SK-N-SH treated with all-trans-retinoic acid at 6 μM for 48 hours (cell line): ENCODE measurements at regions not wholly inside any gene's neighbourhood (a gene's known extent, or its start where the extent isn't known, plus 50 kb on each side); places are given as distances from the start of the nearest gene placed in this dataset.

ENCODE experiments used
- ATAC-seq: fragments of 200-7000 bp; cut with Tn5 transposase; 3 replicates; pipeline ENCODE4 v1.9.1; 2020; ENCODE audit warnings: mild to moderate bottlenecking, moderate library complexity
- ARNTL ChIP-seq: fragments of 450-650 bp; formaldehyde crosslinking; IDR thresholded peaks from 2 replicates; pipeline ENCODE4 v1.5.0; 2020; ENCODE audit warnings: low read depth, mild to moderate bottlenecking, moderate library complexity, borderline replicate concordance
- BACH2 ChIP-seq: fragments of 250-450 bp; sonication (Bioruptor Pico); IDR thresholded peaks from 2 replicates; pipeline ENCODE4 v1.9.0; 2021; ENCODE audit warnings: mild to moderate bottlenecking, borderline replicate concordance
- CREB5 ChIP-seq: fragments of 250-450 bp; sonication (Bioruptor Pico); IDR thresholded peaks from 2 replicates; pipeline ENCODE4 v1.5.1; 2020; ENCODE audit warnings: low read depth, mild to moderate bottlenecking, moderate library complexity
- CSDC2 ChIP-seq: fragments of 250-450 bp; sonication (Bioruptor Pico); IDR thresholded peaks from 2 replicates; pipeline ENCODE4 v1.5.0; 2020; ENCODE audit warnings: mild to moderate bottlenecking, moderate library complexity
- ESRRG ChIP-seq: fragments of 250-450 bp; sonication (Bioruptor Pico); IDR thresholded peaks from 2 replicates; pipeline ENCODE4 v1.6.1; 2021; ENCODE audit warnings: mild to moderate bottlenecking
- GLIS3 ChIP-seq: fragments of 250-450 bp; sonication (Bioruptor Pico); IDR thresholded peaks from 2 replicates; pipeline ENCODE4 v1.5.0; 2020; ENCODE audit warnings: mild to moderate bottlenecking, moderate library complexity
- ISL1 ChIP-seq: fragments of 250-450 bp; sonication (Bioruptor Pico); IDR thresholded peaks from 2 replicates; pipeline ENCODE4 v2.1.2; 2022; ENCODE audit warnings: mild to moderate bottlenecking, moderate library complexity
- OSR1 ChIP-seq: fragments of 250-450 bp; sonication (Bioruptor Pico); IDR thresholded peaks from 2 replicates; pipeline ENCODE4 v1.8.0; 2022; ENCODE audit warnings: moderate library complexity, mild to moderate bottlenecking, inconsistent platforms
- POU6F1 ChIP-seq: fragments of 250-450 bp; sonication (Bioruptor Pico); IDR thresholded peaks from 2 replicates; pipeline ENCODE4 v1.8.0; 2021; ENCODE audit warnings: low read depth, mild to moderate bottlenecking, moderate library complexity, borderline replicate concordance
- PPARA ChIP-seq: fragments of 250-450 bp; sonication (Bioruptor Pico); IDR thresholded peaks from 2 replicates; pipeline ENCODE4 v1.5.0; 2020; ENCODE audit warnings: mild to moderate bottlenecking, borderline replicate concordance
- RARB ChIP-seq: fragments of 250-450 bp; sonication (Bioruptor Pico); IDR thresholded peaks from 2 replicates; pipeline ENCODE4 v1.8.0; 2021; ENCODE audit warnings: mild to moderate bottlenecking, moderate library complexity
- SNAI2 ChIP-seq: fragments of 250-450 bp; sonication (Bioruptor Pico); IDR thresholded peaks from 2 replicates; pipeline ENCODE4 v1.5.0; 2020; ENCODE audit warnings: mild to moderate bottlenecking, moderate library complexity
- TCF4 ChIP-seq: fragments of 250-450 bp; sonication (Bioruptor Pico); IDR thresholded peaks from 2 replicates; pipeline ENCODE4 v1.8.0; 2021; ENCODE audit warnings: mild to moderate bottlenecking, moderate library complexity, borderline replicate concordance
- TOX ChIP-seq: fragments of 250-450 bp; sonication (Bioruptor Pico); IDR thresholded peaks from 2 replicates; pipeline ENCODE4 v1.8.0; 2021; ENCODE audit warnings: mild to moderate bottlenecking, moderate library complexity, borderline replicate concordance
- TSHZ2 ChIP-seq: fragments of 250-450 bp; sonication (Bioruptor Pico); IDR thresholded peaks from 2 replicates; pipeline ENCODE4 v1.5.0; 2020; ENCODE audit warnings: mild to moderate bottlenecking, moderate library complexity
- ZC3H10 ChIP-seq: fragments of 250-450 bp; sonication (Bioruptor Pico); IDR thresholded peaks from 2 replicates; pipeline ENCODE4 v1.5.1; 2021; ENCODE audit warnings: mild to moderate bottlenecking, moderate library complexity
- ZFP3 ChIP-seq: fragments of 250-450 bp; sonication (Bioruptor Pico); IDR thresholded peaks from 2 replicates; pipeline ENCODE4 v1.5.0; 2020; ENCODE audit warnings: mild to moderate bottlenecking, moderate library complexity
- ZNF70 ChIP-seq: fragments of 450-650 bp; formaldehyde crosslinking; IDR thresholded peaks from 2 replicates; pipeline ENCODE4 v1.5.0; 2020; ENCODE audit warnings: mild to moderate bottlenecking, moderate library complexity

- TF ChIP-seq BACH2 (CRISPR knock-in tag): no peak
- TF ChIP-seq CREB5 (CRISPR knock-in tag): no peak
These were observed 770.4 kb upstream of the NDST4 start (continued) for GRCh38 chr4:115883847-115884246.

- no peak for ATAC-seq
- TF ChIP-seq CSDC2 (no peak), TOX (no peak), BACH2 (CRISPR knock-in tag) (no peak), ISL1 (CRISPR knock-in tag) (no peak)
- TF ChIP-seq, all 23 proteins: peak for 0
These were observed 769.8 kb upstream of the NDST4 start for GRCh38 chr4:115883231-115883630.

GRCh38 chr4:115873048-115873447 is 759.6 kb upstream of the NDST4 start:
- no peak for ATAC-seq
- no peak for TF ChIP-seq BACH2 (CRISPR knock-in tag)
- no peak for TF ChIP-seq RARB
- TF ChIP-seq ISL1 (CRISPR knock-in tag): no peak
- TF ChIP-seq GLIS3 (CRISPR knock-in tag): no peak
- no peak for TF ChIP-seq ZNF70
- TF ChIP-seq PPARA (CRISPR knock-in tag): no peak
- TF ChIP-seq ZC3H10: no peak
- TF ChIP-seq SNAI2 (CRISPR knock-in tag): no peak
- TF ChIP-seq TCF4: no peak
- TF ChIP-seq ESRRG (CRISPR knock-in tag): no peak
- no peak for TF ChIP-seq OSR1 (CRISPR knock-in tag)
- TF ChIP-seq POU6F1 (CRISPR knock-in tag): no peak
- no peak for TF ChIP-seq CREB5 (CRISPR knock-in tag)

GRCh38 chr4:115871596-115871995 is 758.2 kb upstream of the NDST4 start:
- ATAC-seq: no peak
- TF ChIP-seq CREB5 (CRISPR knock-in tag) (no peak), SNAI2 (CRISPR knock-in tag) (no peak), ZC3H10 (no peak), TSHZ2 (CRISPR knock-in tag) (no peak)

GRCh38 chr4:115866364-115866896 is 753.0 kb upstream of the NDST4 start:
- no peak for ATAC-seq
- TF ChIP-seq TCF4: no peak
- TF ChIP-seq ARNTL (CRISPR knock-in tag): no peak
- TF ChIP-seq TOX: no peak
- TF ChIP-seq CSDC2: no peak
- TF ChIP-seq TSHZ2 (CRISPR knock-in tag): no peak
- no peak for TF ChIP-seq ISL1 (CRISPR knock-in tag)
- no peak for TF ChIP-seq ZFP3 (CRISPR knock-in tag)
- TF ChIP-seq, all 23 proteins: peak for 0
